Right lobe of liver (tissue), 4 donors: ENCODE measurements at regions not wholly inside any gene's neighbourhood (a gene's known extent, or its start where the extent isn't known, plus 50 kb on each side); places are given as distances from the start of the nearest gene placed in this dataset.

Source experiments
- CTCF ChIP-seq, 4 donors: fragments of 200-600 bp in 3 of 4; fragments of 450-650 bp in 1 of 4; IDR thresholded peaks; one replicate each; pipeline versions ENCODE4 v1.5.1 to v1.8.0; 2016 to 2022; ENCODE audit warnings: antibody characterized with exemption in 4 of 4, mild to moderate bottlenecking in 2 of 4
- POLR2A ChIP-seq: fragments of 450-650 bp; IDR thresholded peaks from one replicate; pipeline ENCODE4 v1.6.1; 2017; ENCODE audit warnings: antibody characterized with exemption, mild to moderate bottlenecking
- donor health status: DM: no; HTN: no; CAD: no.
- donor health status: DM: no; HTN: no; CAD: no.
- donor health status: DM: no; HTN: yes; CAD: no.

- no peak for TF ChIP-seq CTCF (IDR thresholded peaks at IDR 0.05)
- TF ChIP-seq POLR2A, result no peak
These were observed 91.2 kb upstream of the C1QTNF7 start for GRCh38 chr4:15336410-15337167.
